ENCODE measurements at regions not wholly inside any gene's neighbourhood (a gene's known extent, or its start where the extent isn't known, plus 50 kb on each side); places are given as distances from the start of the nearest gene placed in this dataset.

- Mint-ChIP-seq H3K36me3 (ENCODE audit: low read depth) (no peaks in the 10 kb centered on the region), H3K4me1 (ENCODE audit: low read depth) (no peaks in the 10 kb centered on the region), H3K9me3 (no peaks in the 10 kb centered on the region), H3K4me3 (ENCODE audit: low read depth) (no peak overlapping the region), H3K27me3 (ENCODE audit: low read depth) (no peaks in the 10 kb centered on the region), H3K27ac (no peak overlapping the region)
- intact Hi-C loops (cut with micrococcal nuclease): no loop called here
- DNase-seq (ENCODE audit: low spot score): no peak
Observed at GRCh38 chr7:13286916-13287315, 599.5 kb downstream of the ARL4A start.

GRCh38 chr7:13288516-13288915 is 601.1 kb downstream of the ARL4A start:
- Mint-ChIP-seq H3K27ac (no peak overlapping the region), H3K4me1 (ENCODE audit: low read depth) (no peaks in the 10 kb centered on the region), H3K4me3 (ENCODE audit: low read depth) (no peak overlapping the region), H3K36me3 (ENCODE audit: low read depth) (no peaks in the 10 kb centered on the region), H3K9me3 (no peaks in the 10 kb centered on the region), H3K27me3 (ENCODE audit: low read depth) (no peaks in the 10 kb centered on the region)
- DNase-seq (ENCODE audit: low spot score): no peak
- intact Hi-C loops (cut with micrococcal nuclease): no loop called here

GRCh38 chr7:13290975-13291374 is 603.5 kb downstream of the ARL4A start:
- no peaks in the 10 kb centered on the region for H3K27me3 Mint-ChIP-seq (ENCODE audit: low read depth)
- no peaks in the 10 kb centered on the region for H3K4me1 Mint-ChIP-seq (ENCODE audit: low read depth)
- no peak for DNase-seq (ENCODE audit: low spot score)
- no peak overlapping the region for H3K27ac Mint-ChIP-seq
- no peaks in the 10 kb centered on the region for H3K9me3 Mint-ChIP-seq
- intact Hi-C loops (cut with micrococcal nuclease): no loop called here
- H3K4me3 Mint-ChIP-seq (ENCODE audit: low read depth): no peak overlapping the region
- no peaks in the 10 kb centered on the region for H3K36me3 Mint-ChIP-seq (ENCODE audit: low read depth)

- Mint-ChIP-seq H3K4me3 (ENCODE audit: low read depth) (no peak overlapping the region), H3K36me3 (ENCODE audit: low read depth) (no peaks in the 10 kb centered on the region), H3K27me3 (ENCODE audit: low read depth) (no peaks in the 10 kb centered on the region), H3K9me3 (no peaks in the 10 kb centered on the region), H3K27ac (no peak overlapping the region), H3K4me1 (ENCODE audit: low read depth) (no peaks in the 10 kb centered on the region)
- intact Hi-C loops (cut with micrococcal nuclease): no loop called here
- no peak for DNase-seq (ENCODE audit: low spot score)
Observed at GRCh38 chr7:13293264-13294002, 606.0 kb downstream of the ARL4A start.

- no peaks in the 10 kb centered on the region for H3K36me3 Mint-ChIP-seq (ENCODE audit: low read depth)
- no peaks in the 10 kb centered on the region for H3K4me1 Mint-ChIP-seq (ENCODE audit: low read depth)
- no peaks in the 10 kb centered on the region for H3K27me3 Mint-ChIP-seq (ENCODE audit: low read depth)
- H3K4me3 Mint-ChIP-seq (ENCODE audit: low read depth): no peak overlapping the region
- peaks cover 13% of the 10 kb centered on the region for H3K9me3 Mint-ChIP-seq
- intact Hi-C loops (cut with micrococcal nuclease): no loop called here
- DNase-seq (ENCODE audit: low spot score): no peak
- no peak overlapping the region for H3K27ac Mint-ChIP-seq
Observed at GRCh38 chr7:13307040-13307439, 619.6 kb downstream of the ARL4A start.

- H3K27ac Mint-ChIP-seq: no peak overlapping the region
- no peaks in the 10 kb centered on the region for H3K4me1 Mint-ChIP-seq (ENCODE audit: low read depth)
- no peak for DNase-seq (ENCODE audit: low spot score)
- H3K4me3 Mint-ChIP-seq (ENCODE audit: low read depth): no peak overlapping the region
- peaks cover 23% of the 10 kb centered on the region for H3K9me3 Mint-ChIP-seq
- intact Hi-C loops (cut with micrococcal nuclease): no loop called here
- no peaks in the 10 kb centered on the region for H3K27me3 Mint-ChIP-seq (ENCODE audit: low read depth)
- H3K36me3 Mint-ChIP-seq (ENCODE audit: low read depth): no peaks in the 10 kb centered on the region
Observed at GRCh38 chr7:13308423-13308822, 621.0 kb downstream of the ARL4A start.

- Mint-ChIP-seq H3K27me3 (ENCODE audit: low read depth) (no peaks in the 10 kb centered on the region), H3K4me1 (ENCODE audit: low read depth) (no peaks in the 10 kb centered on the region), H3K9me3 (peaks cover 23% of the 10 kb centered on the region), H3K4me3 (ENCODE audit: low read depth) (no peak overlapping the region), H3K36me3 (ENCODE audit: low read depth) (no peaks in the 10 kb centered on the region), H3K27ac (no peak overlapping the region)
- DNase-seq (ENCODE audit: low spot score): no peak
- intact Hi-C loops (cut with micrococcal nuclease): no loop called here
Observed at GRCh38 chr7:13309535-13309934, 622.1 kb downstream of the ARL4A start.

GRCh38 chr7:13312307-13312706 is 624.9 kb downstream of the ARL4A start:
- DNase-seq (ENCODE audit: low spot score): no peak
- peaks cover 19% of the 10 kb centered on the region for H3K9me3 Mint-ChIP-seq
- H3K4me3 Mint-ChIP-seq (ENCODE audit: low read depth): no peak overlapping the region
- intact Hi-C loops (cut with micrococcal nuclease): no loop called here
- no peak overlapping the region for H3K27ac Mint-ChIP-seq
- no peaks in the 10 kb centered on the region for H3K36me3 Mint-ChIP-seq (ENCODE audit: low read depth)
- no peaks in the 10 kb centered on the region for H3K4me1 Mint-ChIP-seq (ENCODE audit: low read depth)
- no peaks in the 10 kb centered on the region for H3K27me3 Mint-ChIP-seq (ENCODE audit: low read depth)

- DNase-seq (ENCODE audit: low spot score): no peak
- no peak overlapping the region for H3K27ac Mint-ChIP-seq
- no peaks in the 10 kb centered on the region for H3K27me3 Mint-ChIP-seq (ENCODE audit: low read depth)
- intact Hi-C loops (cut with micrococcal nuclease): no loop called here
- H3K4me1 Mint-ChIP-seq (ENCODE audit: low read depth): no peaks in the 10 kb centered on the region
- no peak overlapping the region for H3K4me3 Mint-ChIP-seq (ENCODE audit: low read depth)
- no peaks in the 10 kb centered on the region for H3K9me3 Mint-ChIP-seq
- no peaks in the 10 kb centered on the region for H3K36me3 Mint-ChIP-seq (ENCODE audit: low read depth)
Observed at GRCh38 chr7:13320333-13320732, 632.9 kb downstream of the ARL4A start.

- no peaks in the 10 kb centered on the region for H3K9me3 Mint-ChIP-seq
Observed at GRCh38 chr7:13321316-13321715, 633.9 kb downstream of the ARL4A start.

GRCh38 chr7:13322126-13322525 is 634.7 kb downstream of the ARL4A start:
- H3K36me3 Mint-ChIP-seq (ENCODE audit: low read depth): no peaks in the 10 kb centered on the region
- intact Hi-C loops (cut with micrococcal nuclease): no loop called here

More at GRCh38 chr7:13321316-13321715, 633.9 kb downstream of the ARL4A start:
- intact Hi-C loops (cut with micrococcal nuclease): no loop called here
- no peak overlapping the region for H3K27ac Mint-ChIP-seq
- no peak overlapping the region for H3K4me3 Mint-ChIP-seq (ENCODE audit: low read depth)
- H3K4me1 Mint-ChIP-seq (ENCODE audit: low read depth): no peaks in the 10 kb centered on the region
- no peaks in the 10 kb centered on the region for H3K27me3 Mint-ChIP-seq (ENCODE audit: low read depth)
- no peak for DNase-seq (ENCODE audit: low spot score)
- H3K36me3 Mint-ChIP-seq (ENCODE audit: low read depth): no peaks in the 10 kb centered on the region

GRCh38 chr7:13327669-13328068 is 640.2 kb downstream of the ARL4A start:
- Mint-ChIP-seq H3K27ac (no peak overlapping the region), H3K36me3 (ENCODE audit: low read depth) (no peaks in the 10 kb centered on the region), H3K9me3 (no peaks in the 10 kb centered on the region), H3K27me3 (ENCODE audit: low read depth) (no peaks in the 10 kb centered on the region), H3K4me1 (ENCODE audit: low read depth) (no peaks in the 10 kb centered on the region), H3K4me3 (ENCODE audit: low read depth) (no peak overlapping the region)
- no peak for DNase-seq (ENCODE audit: low spot score)
- intact Hi-C loops (cut with micrococcal nuclease): no loop called here

More at GRCh38 chr7:13322126-13322525, 634.7 kb downstream of the ARL4A start:
- Mint-ChIP-seq H3K4me1 (ENCODE audit: low read depth) (no peaks in the 10 kb centered on the region), H3K4me3 (ENCODE audit: low read depth) (no peak overlapping the region), H3K9me3 (no peaks in the 10 kb centered on the region), H3K27ac (no peak overlapping the region), H3K27me3 (ENCODE audit: low read depth) (no peaks in the 10 kb centered on the region)
- DNase-seq (ENCODE audit: low spot score): no peak

GRCh38 chr7:13333371-13333770 is 645.9 kb downstream of the ARL4A start:
- Mint-ChIP-seq H3K9me3 (no peaks in the 10 kb centered on the region), H3K27me3 (ENCODE audit: low read depth) (no peaks in the 10 kb centered on the region), H3K4me3 (ENCODE audit: low read depth) (no peak overlapping the region), H3K27ac (no peak overlapping the region), H3K36me3 (ENCODE audit: low read depth) (no peaks in the 10 kb centered on the region), H3K4me1 (ENCODE audit: low read depth) (no peaks in the 10 kb centered on the region)
- DNase-seq (ENCODE audit: low spot score): no peak
- intact Hi-C loops (cut with micrococcal nuclease): no loop called here

- H3K4me1 Mint-ChIP-seq (ENCODE audit: low read depth): no peaks in the 10 kb centered on the region
- H3K27me3 Mint-ChIP-seq (ENCODE audit: low read depth): no peaks in the 10 kb centered on the region
- no peak overlapping the region for H3K4me3 Mint-ChIP-seq (ENCODE audit: low read depth)
- DNase-seq (ENCODE audit: low spot score): no peak
- H3K36me3 Mint-ChIP-seq (ENCODE audit: low read depth): no peaks in the 10 kb centered on the region
- no peaks in the 10 kb centered on the region for H3K9me3 Mint-ChIP-seq
- H3K27ac Mint-ChIP-seq: no peak overlapping the region
- intact Hi-C loops (cut with micrococcal nuclease): no loop called here
Observed at GRCh38 chr7:13336227-13336626, 648.8 kb downstream of the ARL4A start.

Measured in activated T-helper 2 cell treated with anti-CD3 and anti-CD28 coated beads, Interferon-gamma antibody, Interleukin-2, Interleukin-4, amounts not matched to agents 10 μg/mL and 5 μg/mL and 100 μg/mL, durations not matched to agents 14 hours and 24 hours and 36 hours (primary cell).